ENCODE measurements at regions not wholly inside any gene's neighbourhood (a gene's known extent, or its start where the extent isn't known, plus 50 kb on each side); places are given as distances from the start of the nearest gene placed in this dataset.
"Not testable (repeated sequence)": the region's sequence is repeated elsewhere in the genome, so short reads cannot be mapped to it uniquely, and the experiment has no call there.

DNA sequence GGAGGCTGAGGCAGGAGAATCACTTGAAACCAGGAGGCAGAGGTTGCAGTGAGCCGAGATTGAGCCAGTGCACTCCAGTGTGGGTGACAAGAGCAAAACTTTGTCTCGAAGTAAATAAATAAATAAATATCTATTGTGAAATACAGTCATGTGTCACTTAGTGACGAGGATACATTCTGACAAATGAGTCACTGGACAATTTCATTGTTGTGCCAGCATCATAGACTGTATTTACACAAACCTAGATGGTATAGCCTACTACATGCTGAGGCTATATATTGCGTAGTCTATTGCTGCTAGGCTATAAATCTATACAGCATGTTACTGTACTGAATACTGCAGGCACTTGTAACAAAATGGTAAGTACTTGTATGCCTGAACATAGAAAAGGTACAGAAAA, 61.1 kb upstream of the CCL21 start:
- no peak overlapping the region for H3K4me3 ChIP-seq
- H3K36me3 Mint-ChIP-seq (ENCODE audit: low read depth): peaks cover 8% of the 10 kb centered on the region
- ATAC-seq: no peak
- no peak for DNase-seq (ENCODE audit: low spot score)
- TF ChIP-seq ZNF114 (CRISPR knock-in tag; IDR thresholded peaks at IDR 0.05) (no peak), EZH2 (IDR thresholded peaks at IDR 0.05; ENCODE audit: low read depth, unreplicated experiment) (no peak), EZH2phosphoT487 (IDR thresholded peaks at IDR 0.05; ENCODE audit: unreplicated experiment) (no peak), ZNF331 (CRISPR knock-in tag; IDR thresholded peaks at IDR 0.05; ENCODE audit: low read depth) (no peak), ETS1 (IDR thresholded peaks at IDR 0.05) (no peak), STAT1 (IDR thresholded peaks at IDR 0.05; ENCODE audit: unreplicated experiment) (no peak)
- TF ChIP-seq, protein P1, sequence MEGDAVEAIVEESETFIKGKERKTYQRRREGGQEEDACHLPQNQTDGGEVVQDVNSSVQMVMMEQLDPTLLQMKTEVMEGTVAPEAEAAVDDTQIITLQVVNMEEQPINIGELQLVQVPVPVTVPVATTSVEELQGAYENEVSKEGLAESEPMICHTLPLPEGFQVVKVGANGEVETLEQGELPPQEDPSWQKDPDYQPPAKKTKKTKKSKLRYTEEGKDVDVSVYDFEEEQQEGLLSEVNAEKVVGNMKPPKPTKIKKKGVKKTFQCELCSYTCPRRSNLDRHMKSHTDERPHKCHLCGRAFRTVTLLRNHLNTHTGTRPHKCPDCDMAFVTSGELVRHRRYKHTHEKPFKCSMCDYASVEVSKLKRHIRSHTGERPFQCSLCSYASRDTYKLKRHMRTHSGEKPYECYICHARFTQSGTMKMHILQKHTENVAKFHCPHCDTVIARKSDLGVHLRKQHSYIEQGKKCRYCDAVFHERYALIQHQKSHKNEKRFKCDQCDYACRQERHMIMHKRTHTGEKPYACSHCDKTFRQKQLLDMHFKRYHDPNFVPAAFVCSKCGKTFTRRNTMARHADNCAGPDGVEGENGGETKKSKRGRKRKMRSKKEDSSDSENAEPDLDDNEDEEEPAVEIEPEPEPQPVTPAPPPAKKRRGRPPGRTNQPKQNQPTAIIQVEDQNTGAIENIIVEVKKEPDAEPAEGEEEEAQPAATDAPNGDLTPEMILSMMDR (conservative IDR thresholded peaks at IDR 0.05; ENCODE audit: low read depth in 2 of 2): no peak
- H3K36me3 ChIP-seq (ENCODE audit: insufficient read depth): no peaks in the 10 kb centered on the region; the same call in 1 of the 2 replicates
- H3K9me2 ChIP-seq (ENCODE audit: insufficient read depth): no peaks in the 10 kb centered on the region
- H3K4me1 ChIP-seq (ENCODE audit: insufficient read depth): peaks cover 11% of the 10 kb centered on the region
- H4K20me1 ChIP-seq (replicated peaks; ENCODE audit: insufficient read depth): no peaks in the 10 kb centered on the region
- no peaks in the 10 kb centered on the region for H3F3A ChIP-seq (replicated peaks; ENCODE audit: low read depth)
- H3K4me1 Mint-ChIP-seq: peaks cover 12% of the 10 kb centered on the region
- no peak overlapping the region for H3K27ac ChIP-seq (ENCODE audit: low read depth)
- no peak overlapping the region for H3K27ac Mint-ChIP-seq
- H3K27me3 Mint-ChIP-seq (ENCODE audit: insufficient read depth, low read depth, poor library complexity): no peaks in the 10 kb centered on the region
- H3K4me3 Mint-ChIP-seq: no peak overlapping the region
- H3K79me2 ChIP-seq (replicated peaks; ENCODE audit: insufficient read depth): no peaks in the 10 kb centered on the region
- H3K9me3 Mint-ChIP-seq: peaks cover 17% of the 10 kb centered on the region
- no peaks in the 10 kb centered on the region for H3K27me3 ChIP-seq (ENCODE audit: insufficient read depth)
- no peak overlapping the region for H3K4me2 ChIP-seq
- H2AFZ ChIP-seq: no peak overlapping the region

DNA sequence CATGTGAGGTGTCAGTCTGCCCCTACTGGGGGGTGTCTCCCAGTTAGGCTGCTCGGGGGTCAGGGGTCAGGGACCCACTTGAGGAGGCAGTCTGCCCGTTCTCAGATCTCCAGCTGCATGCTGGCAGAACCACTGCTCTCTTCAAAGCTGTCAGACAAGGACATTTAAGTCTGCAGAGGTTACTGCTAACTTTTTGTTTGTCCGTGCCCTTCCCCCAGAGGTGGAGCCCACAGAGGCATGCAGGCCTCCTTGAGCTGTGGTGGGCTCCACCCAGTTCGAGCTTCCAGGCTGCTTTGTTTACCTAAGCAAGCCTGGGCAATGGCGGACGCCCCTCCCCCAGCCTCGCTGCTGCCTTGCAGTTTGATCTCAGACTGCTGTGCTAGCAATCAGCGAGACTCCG, 57.2 kb upstream of the CCL21 start:
- H3F3A ChIP-seq (replicated peaks; ENCODE audit: low read depth); H3K36me3 ChIP-seq (ENCODE audit: insufficient read depth); H3K9me2 ChIP-seq (ENCODE audit: insufficient read depth); H4K20me1 ChIP-seq (replicated peaks; ENCODE audit: insufficient read depth); H3K27ac ChIP-seq (ENCODE audit: low read depth); H3K36me3 Mint-ChIP-seq (ENCODE audit: low read depth); H3K79me2 ChIP-seq (replicated peaks; ENCODE audit: insufficient read depth); ATAC-seq; H3K27me3 Mint-ChIP-seq (ENCODE audit: insufficient read depth, low read depth, poor library complexity); H3K4me3 Mint-ChIP-seq; H3K27ac Mint-ChIP-seq; H3K27me3 ChIP-seq (ENCODE audit: insufficient read depth): not testable (repeated sequence)
- Histone ChIP-seq H3K4me1 (ENCODE audit: insufficient read depth) (peaks cover 11% of the 10 kb centered on the region), H3K4me3 (0 out of 2 replicates have a peak overlapping the region, but pooled peaks have one; percentile 17), H3K4me2 (peak overlapping the region; percentile 64), H2AFZ (peak overlapping the region; percentile 88)
- Mint-ChIP-seq H3K9me3 (peaks cover 21% of the 10 kb centered on the region), H3K4me1 (peaks cover 12% of the 10 kb centered on the region)
- peak; percentile 28 for DNase-seq (ENCODE audit: low spot score)
